G401.6 (cell line): ENCODE measurements at regions not wholly inside any gene's neighbourhood (a gene's known extent, or its start where the extent isn't known, plus 50 kb on each side); places are given as distances from the start of the nearest gene placed in this dataset.

Source experiments
- FAIRE-seq: peaks from 2 replicates; lab custom pipeline; 2012; peaks lifted over from hg19 to GRCh38; lab: Jason Lieb, UNC

DNA sequence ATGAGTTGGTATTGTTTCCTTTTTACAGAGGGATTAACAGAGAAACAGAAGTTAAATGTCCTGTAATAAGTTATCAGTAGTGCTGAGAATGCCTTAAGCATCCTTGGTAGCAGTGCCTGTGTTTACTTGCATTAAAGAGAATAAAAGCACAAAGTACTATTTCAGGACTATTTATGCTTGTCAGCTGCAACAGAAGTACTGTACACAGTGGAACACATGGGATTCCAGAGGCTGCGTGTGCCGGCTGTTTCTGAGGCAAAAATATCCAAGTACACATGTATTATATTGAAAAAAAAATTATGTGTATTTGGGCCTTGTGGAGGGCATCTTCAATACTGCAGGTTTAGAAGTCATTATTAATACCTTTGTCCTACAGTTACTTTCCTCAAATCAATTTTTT lies 58.2 kb upstream of the ACTBL2 start:
- FAIRE-seq: no peak

DNA sequence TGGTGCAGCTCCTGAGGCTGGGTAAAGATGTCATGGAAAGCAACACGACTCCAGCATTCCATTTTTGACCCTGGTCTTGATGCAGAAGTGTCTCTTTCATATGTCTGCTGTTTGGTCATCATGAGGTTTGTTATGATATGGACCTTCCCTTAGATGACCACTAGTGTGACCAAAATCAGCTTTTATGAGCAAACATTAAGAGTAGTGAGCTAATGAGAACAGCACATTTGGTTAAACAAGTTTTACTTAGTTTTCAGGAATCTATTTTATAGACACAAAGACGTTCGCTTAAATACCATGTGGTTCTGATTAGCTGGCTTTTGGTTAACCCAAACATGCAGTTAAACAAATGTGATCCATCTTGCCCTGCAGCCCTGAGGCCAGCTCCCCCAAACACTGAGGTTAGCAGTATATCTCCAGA lies 56.7 kb upstream of the ACTBL2 start:
- FAIRE-seq: no peak

DNA sequence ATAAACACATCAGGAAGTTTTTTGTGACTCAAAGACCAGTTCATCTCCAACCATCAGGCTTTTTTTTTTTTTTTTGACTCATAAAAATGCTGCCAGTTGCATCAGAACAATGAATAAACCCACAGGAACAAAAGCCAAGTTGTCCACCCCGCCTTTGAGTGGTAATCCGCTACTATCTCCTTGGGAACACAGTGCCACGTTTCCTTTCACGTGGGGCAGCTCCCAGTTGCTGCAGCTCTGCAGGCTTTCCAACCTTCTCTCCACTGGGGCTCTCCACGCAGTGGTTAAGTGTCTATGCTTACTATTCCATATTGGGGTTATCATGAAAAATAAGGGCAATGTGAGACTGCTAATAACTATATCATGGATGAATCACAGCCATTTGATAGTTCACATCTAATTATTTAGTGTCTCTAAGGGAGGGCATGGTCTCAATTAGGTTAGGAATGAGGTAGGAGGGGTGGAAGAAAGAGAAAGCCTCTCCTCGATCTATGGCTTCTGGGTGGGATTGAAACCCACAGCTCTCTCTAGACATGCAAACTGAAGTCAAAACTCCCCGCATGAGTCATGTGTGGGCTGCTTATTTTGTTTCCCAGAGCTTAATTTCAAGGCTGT lies 55.8 kb upstream of the ACTBL2 start:
- no peak for FAIRE-seq

DNA sequence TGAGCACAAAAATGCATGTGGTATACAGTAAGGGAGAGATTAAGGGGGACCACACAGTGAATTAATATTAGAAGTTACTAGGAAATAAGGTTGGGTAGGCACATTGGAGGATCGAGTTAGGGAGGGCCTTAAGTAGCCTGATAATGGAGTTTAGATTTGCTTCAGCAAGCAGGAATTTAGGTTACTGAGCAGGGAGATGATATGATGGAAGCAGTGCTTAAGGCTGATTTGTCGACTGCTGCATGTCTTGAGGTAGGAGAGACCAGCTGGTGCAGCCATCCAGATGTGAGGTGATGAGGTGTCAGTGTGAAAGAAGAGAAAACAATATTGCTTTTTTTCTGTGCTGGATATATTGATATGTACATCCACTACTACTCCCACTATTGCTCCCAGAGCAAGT lies 55.2 kb upstream of the ACTBL2 start:
- no peak for FAIRE-seq

DNA sequence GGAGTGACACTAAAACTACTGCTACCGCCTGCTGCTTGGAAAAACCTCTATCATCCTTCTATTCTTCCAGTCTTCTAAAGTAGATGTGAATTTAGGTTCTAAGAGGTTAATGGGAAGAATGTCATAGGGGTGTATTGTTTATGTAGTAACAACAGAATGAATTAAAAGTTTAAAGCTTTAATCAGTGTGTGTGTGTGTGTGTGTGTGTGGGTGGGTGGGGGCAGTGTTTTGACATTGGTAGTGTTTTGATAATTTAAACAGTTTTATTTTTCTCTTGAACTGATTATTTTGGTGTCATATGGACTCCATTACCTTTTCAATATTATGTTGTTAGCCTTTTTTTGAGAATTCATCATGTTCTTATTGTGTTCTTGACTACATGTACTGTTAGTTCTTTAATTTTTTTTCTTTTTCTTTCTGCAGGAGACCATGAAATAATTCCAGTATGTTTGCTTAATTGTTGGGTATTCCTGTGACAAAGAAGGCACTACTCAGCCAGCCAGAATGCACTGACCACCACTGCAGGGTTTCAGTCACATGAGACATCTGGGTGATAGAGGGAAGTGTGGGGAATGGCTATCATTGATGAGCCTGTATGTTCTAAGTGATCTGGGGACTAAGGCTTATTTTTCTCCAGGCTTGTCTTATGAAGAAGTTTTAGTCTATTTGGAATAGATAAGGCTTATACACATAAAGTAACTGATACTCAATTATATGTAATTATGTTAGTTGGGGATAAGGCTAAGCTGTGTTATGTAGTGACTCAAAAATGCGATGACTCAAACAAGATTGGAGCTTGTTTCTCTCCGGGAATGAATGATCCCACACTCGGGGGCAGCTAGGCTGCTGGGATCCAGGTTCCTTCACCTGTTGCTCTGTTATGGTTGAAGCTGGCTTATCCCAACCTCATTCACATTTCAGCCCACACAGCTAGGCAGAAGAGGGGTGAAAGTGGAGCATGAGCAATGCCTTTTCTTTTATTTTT lies 50.2 kb upstream of the ACTBL2 start:
- no peak for FAIRE-seq
